ENCODE measurements at regions not wholly inside any gene's neighbourhood (a gene's known extent, or its start where the extent isn't known, plus 50 kb on each side); places are given as distances from the start of the nearest gene placed in this dataset.

DNA sequence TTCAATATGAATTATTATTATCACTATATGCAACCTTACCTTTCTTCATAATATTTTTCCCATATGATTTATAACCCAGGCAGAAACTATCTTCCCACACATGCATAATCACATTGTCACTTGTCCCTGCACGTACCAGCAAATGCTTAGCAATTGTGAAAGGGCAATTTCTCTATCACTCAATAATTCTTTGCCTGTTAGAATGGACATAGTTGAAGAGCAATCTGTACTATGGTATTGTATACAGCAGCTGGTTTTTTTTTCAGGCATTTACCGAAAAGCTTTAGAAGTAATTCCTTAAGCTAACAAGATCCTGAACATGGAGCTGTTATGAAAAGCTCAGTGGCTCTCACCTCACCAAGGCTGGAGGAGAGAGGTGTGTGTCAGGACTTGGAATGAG, 999.5 kb downstream of the TUSC7 start:
- TF ChIP-seq POLR2A (IDR thresholded peaks at IDR 0.05; ENCODE audit: low read length) (no peak), GATA1 (IDR thresholded peaks at IDR 0.05; ENCODE audit: low read depth, low read length) (no peak)
